ENCODE measurements at regions not wholly inside any gene's neighbourhood (a gene's known extent, or its start where the extent isn't known, plus 50 kb on each side); places are given as distances from the start of the nearest gene placed in this dataset.

- H3K4me3 ChIP-seq (ENCODE audit: control insufficient read depth, low read depth, low read length): no peak overlapping the region
- TF ChIP-seq CTCF (conservative IDR thresholded peaks at IDR 0.05; ENCODE audit: control insufficient read depth, insufficient read depth, low read depth, low read length): no peak
- no peak for DNase-seq (ENCODE audit: low read depth)
Measured at GRCh38 chr4:125693228-125693627, 378.5 kb downstream of the FAT4 start.

GRCh38 chr4:125702406-125702805 is 387.7 kb downstream of the FAT4 start:
- no peak overlapping the region for H3K4me3 ChIP-seq (ENCODE audit: control insufficient read depth, low read depth, low read length)
- TF ChIP-seq CTCF (conservative IDR thresholded peaks at IDR 0.05; ENCODE audit: control insufficient read depth, insufficient read depth, low read depth, low read length): no peak
- DNase-seq (ENCODE audit: low read depth): no peak

GRCh38 chr4:125703443-125703842 is 388.7 kb downstream of the FAT4 start:
- no peak overlapping the region for H3K4me3 ChIP-seq (ENCODE audit: control insufficient read depth, low read depth, low read length)
- no peak for TF ChIP-seq CTCF (conservative IDR thresholded peaks at IDR 0.05; ENCODE audit: control insufficient read depth, insufficient read depth, low read depth, low read length)
- DNase-seq (ENCODE audit: low read depth): peak; percentile 53

GRCh38 chr4:125704726-125705125 is 390.0 kb downstream of the FAT4 start:
- TF ChIP-seq CTCF (conservative IDR thresholded peaks at IDR 0.05; ENCODE audit: control insufficient read depth, insufficient read depth, low read depth, low read length): no peak
- peak; percentile 31 for DNase-seq (ENCODE audit: low read depth)
- no peak overlapping the region for H3K4me3 ChIP-seq (ENCODE audit: control insufficient read depth, low read depth, low read length)

GRCh38 chr4:125705681-125706080 is 390.9 kb downstream of the FAT4 start:
- no peak for DNase-seq (ENCODE audit: low read depth)
- H3K4me3 ChIP-seq (ENCODE audit: control insufficient read depth, low read depth, low read length): no peak overlapping the region
- no peak for TF ChIP-seq CTCF (conservative IDR thresholded peaks at IDR 0.05; ENCODE audit: control insufficient read depth, insufficient read depth, low read depth, low read length)

- DNase-seq (ENCODE audit: low read depth): no peak
- H3K4me3 ChIP-seq (ENCODE audit: control insufficient read depth, low read depth, low read length): no peak overlapping the region
- no peak for TF ChIP-seq CTCF (conservative IDR thresholded peaks at IDR 0.05; ENCODE audit: control insufficient read depth, insufficient read depth, low read depth, low read length)
Measured at GRCh38 chr4:125707397-125707796, 392.6 kb downstream of the FAT4 start.

GRCh38 chr4:125710766-125711165 is 396.0 kb downstream of the FAT4 start:
- H3K4me3 ChIP-seq (ENCODE audit: control insufficient read depth, low read depth, low read length): no peak overlapping the region
- TF ChIP-seq CTCF (conservative IDR thresholded peaks at IDR 0.05; ENCODE audit: control insufficient read depth, insufficient read depth, low read depth, low read length): no peak
- DNase-seq (ENCODE audit: low read depth): no peak
